ENCODE measurements at regions not wholly inside any gene's neighbourhood (a gene's known extent, or its start where the extent isn't known, plus 50 kb on each side); places are given as distances from the start of the nearest gene placed in this dataset.
A peak's percentile ranks its signal among the peaks of the same experiment; 100 is the strongest.

GRCh38 chrX:3244203-3244743, 102.2 kb downstream of the MXRA5 start:
- Histone ChIP-seq H3K4me2 (peak overlapping the region; percentile 25), H3F3A (replicated peaks; ENCODE audit: insufficient read depth) (no peaks in the 10 kb centered on the region), H4K20me1 (ENCODE audit: insufficient read depth) (no peaks in the 10 kb centered on the region), H3K9me2 (no peaks in the 10 kb centered on the region), H3K4me3 (ENCODE audit: low read depth in 2 of 2, low read length in 1 of 2) (peak overlapping the region in 1 of 2 experiments; percentile 40; a peak in 1 of 4 replicates), H3K9ac (peak overlapping the region; percentile 53), H3K79me2 (ENCODE audit: insufficient read depth) (no peaks in the 10 kb centered on the region), H3K36me3 (replicated peaks in 1 of 2; ENCODE audit: control insufficient read depth in 1 of 2, insufficient read depth in 2 of 2, low read length in 1 of 2) (no peaks in the 10 kb centered on the region), H3K4me1 (ENCODE audit: control insufficient read depth in 1 of 2, insufficient read depth in 2 of 2, low read depth in 1 of 2, low read length in 1 of 2) (no peaks in the 10 kb centered on the region), H3K9me3 (no peaks in the 10 kb centered on the region), H2AFZ (ENCODE audit: low read depth) (no peak overlapping the region), H3K27me3 (ENCODE audit: insufficient read depth) (no peaks in the 10 kb centered on the region), H3K27ac (ENCODE audit: low read depth in 2 of 2, low read length in 1 of 2) (peak overlapping the region in 1 of 2 experiments; percentile 88; a peak in 2 of 4 replicates)
- POLR2A ChIA-PET: no interaction called here
- no peak for DNase-seq
- CTCF ChIA-PET: interaction anchor here (0.6 kb wide), 1 partner anchor 292 kb away, joined by 3 read pairs; no protein-coding TSS in a partner anchor
- TF ChIP-seq GATA2 (CRISPR knock-in tag; IDR thresholded peaks at IDR 0.05): no peak
- no peak for TF ChIP-seq EZH2phosphoT487 (IDR thresholded peaks at IDR 0.05; ENCODE audit: borderline replicate concordance, low read depth)
- TF ChIP-seq FOSL2 (IDR thresholded peaks at IDR 0.05; ENCODE audit: borderline replicate concordance, low read depth): peak; percentile 34; the same call in 1 of the 2 replicates
- TF ChIP-seq TEAD4 (IDR thresholded peaks at IDR 0.05; ENCODE audit: borderline replicate concordance, insufficient read depth): no peak
- TF ChIP-seq CTCF (IDR thresholded peaks at IDR 0.05): no peak
- TF ChIP-seq EP300 (IDR thresholded peaks at IDR 0.05; ENCODE audit: borderline replicate concordance in 1 of 2, low read depth in 1 of 2, low read length in 1 of 2): 0 out of 4 replicates have a peak, but pooled peaks of 1 of the 2 experiments have one; percentile 28
- peak; percentile 38; the same call in 1 of the 2 replicates for TF ChIP-seq TCF12 (IDR thresholded peaks at IDR 0.05)
- peak; percentile 52 for TF ChIP-seq JUND (IDR thresholded peaks at IDR 0.05)
- no peak for TF ChIP-seq RFX5 (IDR thresholded peaks at IDR 0.05; ENCODE audit: low read length)
- no peak for TF ChIP-seq RAD21 (IDR thresholded peaks at IDR 0.05; ENCODE audit: low read length)
- no peak for TF ChIP-seq MAX (IDR thresholded peaks at IDR 0.05; ENCODE audit: low read depth)
- TF ChIP-seq ZBTB33 (IDR thresholded peaks at IDR 0.05; ENCODE audit: borderline replicate concordance, low read depth): no peak
- 2% methylated on average over 7 of the region's 7 CpGs for WGBS (ENCODE audit: low lambda C conversion rate)

GRCh38 chrX:3232262-3232923, 114.1 kb downstream of the MXRA5 start:
- no peaks in the 10 kb centered on the region for H3K79me2 ChIP-seq (ENCODE audit: insufficient read depth)
- H3K4me1 ChIP-seq (ENCODE audit: control insufficient read depth in 1 of 2, insufficient read depth in 2 of 2, low read depth in 1 of 2, low read length in 1 of 2): no peaks in the 10 kb centered on the region
- no peak overlapping the region for H3K9ac ChIP-seq
- no peaks in the 10 kb centered on the region for H3K9me3 ChIP-seq
- no peak overlapping the region for H2AFZ ChIP-seq (ENCODE audit: low read depth)
- H3K9me2 ChIP-seq: no peaks in the 10 kb centered on the region
- no peaks in the 10 kb centered on the region for H3K27me3 ChIP-seq (ENCODE audit: insufficient read depth)
- 19% methylated on average over 4 of the region's 4 CpGs for WGBS (ENCODE audit: low lambda C conversion rate)
- H4K20me1 ChIP-seq (ENCODE audit: insufficient read depth): no peaks in the 10 kb centered on the region
- POLR2A ChIA-PET: no interaction called here
- no peak for DNase-seq
- CTCF ChIA-PET: no interaction called here
- no peak overlapping the region for H3K4me3 ChIP-seq (ENCODE audit: low read depth in 2 of 2, low read length in 1 of 2)
- no peaks in the 10 kb centered on the region for H3F3A ChIP-seq (replicated peaks; ENCODE audit: insufficient read depth)
- no peak overlapping the region for H3K27ac ChIP-seq (ENCODE audit: low read depth in 2 of 2, low read length in 1 of 2)
- no peak overlapping the region for H3K4me2 ChIP-seq
- no peak for TF ChIP-seq MAX (IDR thresholded peaks at IDR 0.05; ENCODE audit: low read depth)
- TF ChIP-seq TCF12 (IDR thresholded peaks at IDR 0.05): no peak
- TF ChIP-seq YY1 (IDR thresholded peaks at IDR 0.05; ENCODE audit: low read depth): no peak
- TF ChIP-seq FOSL2 (IDR thresholded peaks at IDR 0.05; ENCODE audit: borderline replicate concordance, low read depth): no peak
- no peak for TF ChIP-seq EP300 (IDR thresholded peaks at IDR 0.05; ENCODE audit: borderline replicate concordance in 1 of 2, low read depth in 1 of 2, low read length in 1 of 2)
- no peaks in the 10 kb centered on the region for H3K36me3 ChIP-seq (replicated peaks in 1 of 2; ENCODE audit: control insufficient read depth in 1 of 2, insufficient read depth in 2 of 2, low read length in 1 of 2)

Measured in SK-N-SH (cell line).